ENCODE measurements at regions not wholly inside any gene's neighbourhood (a gene's known extent, or its start where the extent isn't known, plus 50 kb on each side); places are given as distances from the start of the nearest gene placed in this dataset.

DNA sequence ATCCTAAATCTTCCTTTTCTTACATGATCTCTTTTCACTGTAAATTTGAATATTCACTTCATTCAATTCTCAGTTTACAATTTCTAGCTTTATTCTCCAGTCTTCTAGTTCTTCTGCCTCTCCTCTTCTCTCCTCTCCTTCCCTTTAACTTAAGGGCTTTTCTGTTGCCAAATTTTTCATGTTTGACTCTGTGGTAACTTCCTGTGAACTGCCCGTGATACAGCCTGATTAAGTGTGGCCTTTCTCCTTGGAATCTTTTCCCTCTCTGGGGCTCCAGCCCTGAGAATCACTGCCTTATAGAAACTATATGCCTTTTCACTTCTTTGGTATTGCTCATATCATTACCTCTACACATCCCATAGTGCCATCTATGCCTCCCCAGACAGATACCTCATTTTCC is 1923.8 kb upstream of the CELF4 start:
- Mint-ChIP-seq H3K4me3 (no peak overlapping the region), H3K36me3 (ENCODE audit: low read depth) (no peaks in the 10 kb centered on the region), H3K9me3 (peaks cover 3% of the 10 kb centered on the region; the same call in 1 of the 3 replicates), H3K27me3 (ENCODE audit: insufficient read depth, low read depth, poor library complexity) (no peaks in the 10 kb centered on the region), H3K4me1 (peaks cover 7% of the 10 kb centered on the region; the same call in 2 of the 3 replicates), H3K27ac (no peak overlapping the region)
- no peak overlapping the region for H2AFZ ChIP-seq
- H3K9me2 ChIP-seq (ENCODE audit: insufficient read depth): no peaks in the 10 kb centered on the region
- no peak overlapping the region for H3K27ac ChIP-seq (ENCODE audit: low read depth)
- H3K79me2 ChIP-seq (replicated peaks; ENCODE audit: insufficient read depth): no peaks in the 10 kb centered on the region
- H3K27me3 ChIP-seq (ENCODE audit: insufficient read depth): no peaks in the 10 kb centered on the region
- no peak overlapping the region for H3K4me2 ChIP-seq
- no peaks in the 10 kb centered on the region for H3F3A ChIP-seq (replicated peaks; ENCODE audit: low read depth)
- H4K20me1 ChIP-seq (replicated peaks; ENCODE audit: insufficient read depth): no peaks in the 10 kb centered on the region
- TF ChIP-seq, protein P1, sequence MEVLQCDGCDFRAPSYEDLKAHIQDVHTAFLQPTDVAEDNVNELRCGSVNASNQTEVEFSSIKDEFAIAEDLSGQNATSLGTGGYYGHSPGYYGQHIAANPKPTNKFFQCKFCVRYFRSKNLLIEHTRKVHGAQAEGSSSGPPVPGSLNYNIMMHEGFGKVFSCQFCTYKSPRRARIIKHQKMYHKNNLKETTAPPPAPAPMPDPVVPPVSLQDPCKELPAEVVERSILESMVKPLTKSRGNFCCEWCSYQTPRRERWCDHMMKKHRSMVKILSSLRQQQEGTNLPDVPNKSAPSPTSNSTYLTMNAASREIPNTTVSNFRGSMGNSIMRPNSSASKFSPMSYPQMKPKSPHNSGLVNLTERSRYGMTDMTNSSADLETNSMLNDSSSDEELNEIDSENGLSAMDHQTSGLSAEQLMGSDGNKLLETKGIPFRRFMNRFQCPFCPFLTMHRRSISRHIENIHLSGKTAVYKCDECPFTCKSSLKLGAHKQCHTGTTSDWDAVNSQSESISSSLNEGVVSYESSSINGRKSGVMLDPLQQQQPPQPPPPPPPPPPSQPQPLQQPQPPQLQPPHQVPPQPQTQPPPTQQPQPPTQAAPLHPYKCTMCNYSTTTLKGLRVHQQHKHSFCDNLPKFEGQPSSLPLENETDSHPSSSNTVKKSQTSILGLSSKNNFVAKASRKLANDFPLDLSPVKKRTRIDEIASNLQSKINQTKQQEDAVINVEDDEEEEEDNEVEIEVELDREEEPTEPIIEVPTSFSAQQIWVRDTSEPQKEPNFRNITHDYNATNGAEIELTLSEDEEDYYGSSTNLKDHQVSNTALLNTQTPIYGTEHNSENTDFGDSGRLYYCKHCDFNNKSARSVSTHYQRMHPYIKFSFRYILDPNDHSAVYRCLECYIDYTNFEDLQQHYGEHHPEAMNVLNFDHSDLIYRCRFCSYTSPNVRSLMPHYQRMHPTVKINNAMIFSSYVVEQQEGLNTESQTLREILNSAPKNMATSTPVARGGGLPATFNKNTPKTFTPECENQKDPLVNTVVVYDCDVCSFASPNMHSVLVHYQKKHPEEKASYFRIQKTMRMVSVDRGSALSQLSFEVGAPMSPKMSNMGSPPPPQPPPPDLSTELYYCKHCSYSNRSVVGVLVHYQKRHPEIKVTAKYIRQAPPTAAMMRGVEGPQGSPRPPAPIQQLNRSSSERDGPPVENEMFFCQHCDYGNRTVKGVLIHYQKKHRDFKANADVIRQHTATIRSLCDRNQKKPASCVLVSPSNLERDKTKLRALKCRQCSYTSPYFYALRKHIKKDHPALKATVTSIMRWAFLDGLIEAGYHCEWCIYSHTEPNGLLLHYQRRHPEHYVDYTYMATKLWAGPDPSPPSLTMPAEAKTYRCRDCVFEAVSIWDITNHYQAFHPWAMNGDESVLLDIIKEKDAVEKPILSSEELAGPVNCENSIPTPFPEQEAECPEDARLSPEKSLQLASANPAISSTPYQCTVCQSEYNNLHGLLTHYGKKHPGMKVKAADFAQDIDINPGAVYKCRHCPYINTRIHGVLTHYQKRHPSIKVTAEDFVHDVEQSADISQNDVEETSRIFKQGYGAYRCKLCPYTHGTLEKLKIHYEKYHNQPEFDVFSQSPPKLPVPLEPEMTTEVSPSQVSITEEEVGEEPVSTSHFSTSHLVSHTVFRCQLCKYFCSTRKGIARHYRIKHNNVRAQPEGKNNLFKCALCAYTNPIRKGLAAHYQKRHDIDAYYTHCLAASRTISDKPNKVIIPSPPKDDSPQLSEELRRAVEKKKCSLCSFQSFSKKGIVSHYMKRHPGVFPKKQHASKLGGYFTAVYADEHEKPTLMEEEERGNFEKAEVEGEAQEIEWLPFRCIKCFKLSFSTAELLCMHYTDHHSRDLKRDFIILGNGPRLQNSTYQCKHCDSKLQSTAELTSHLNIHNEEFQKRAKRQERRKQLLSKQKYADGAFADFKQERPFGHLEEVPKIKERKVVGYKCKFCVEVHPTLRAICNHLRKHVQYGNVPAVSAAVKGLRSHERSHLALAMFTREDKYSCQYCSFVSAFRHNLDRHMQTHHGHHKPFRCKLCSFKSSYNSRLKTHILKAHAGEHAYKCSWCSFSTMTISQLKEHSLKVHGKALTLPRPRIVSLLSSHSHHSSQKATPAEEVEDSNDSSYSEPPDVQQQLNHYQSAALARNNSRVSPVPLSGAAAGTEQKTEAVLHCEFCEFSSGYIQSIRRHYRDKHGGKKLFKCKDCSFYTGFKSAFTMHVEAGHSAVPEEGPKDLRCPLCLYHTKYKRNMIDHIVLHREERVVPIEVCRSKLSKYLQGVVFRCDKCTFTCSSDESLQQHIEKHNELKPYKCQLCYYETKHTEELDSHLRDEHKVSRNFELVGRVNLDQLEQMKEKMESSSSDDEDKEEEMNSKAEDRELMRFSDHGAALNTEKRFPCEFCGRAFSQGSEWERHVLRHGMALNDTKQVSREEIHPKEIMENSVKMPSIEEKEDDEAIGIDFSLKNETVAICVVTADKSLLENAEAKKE (CRISPR knock-in tag; IDR thresholded peaks at IDR 0.05): no peak
- TF ChIP-seq EZH2 (IDR thresholded peaks at IDR 0.05; ENCODE audit: low read depth, unreplicated experiment) (no peak), ZNF331 (CRISPR knock-in tag; IDR thresholded peaks at IDR 0.05; ENCODE audit: low read depth) (no peak), JUNB (IDR thresholded peaks at IDR 0.05; ENCODE audit: unreplicated experiment) (no peak), STAT1 (IDR thresholded peaks at IDR 0.05; ENCODE audit: unreplicated experiment) (no peak), EZH2phosphoT487 (IDR thresholded peaks at IDR 0.05; ENCODE audit: unreplicated experiment) (no peak), POLR2AphosphoS5 (IDR thresholded peaks at IDR 0.05; ENCODE audit: low read depth) (no peak), ZNF114 (CRISPR knock-in tag; IDR thresholded peaks at IDR 0.05) (no peak), CREB1 (CRISPR knock-in tag; IDR thresholded peaks at IDR 0.05; ENCODE audit: low read depth) (no peak), NANOG (IDR thresholded peaks at IDR 0.05; ENCODE audit: borderline replicate concordance) (no peak)
- TF ChIP-seq, protein P2, sequence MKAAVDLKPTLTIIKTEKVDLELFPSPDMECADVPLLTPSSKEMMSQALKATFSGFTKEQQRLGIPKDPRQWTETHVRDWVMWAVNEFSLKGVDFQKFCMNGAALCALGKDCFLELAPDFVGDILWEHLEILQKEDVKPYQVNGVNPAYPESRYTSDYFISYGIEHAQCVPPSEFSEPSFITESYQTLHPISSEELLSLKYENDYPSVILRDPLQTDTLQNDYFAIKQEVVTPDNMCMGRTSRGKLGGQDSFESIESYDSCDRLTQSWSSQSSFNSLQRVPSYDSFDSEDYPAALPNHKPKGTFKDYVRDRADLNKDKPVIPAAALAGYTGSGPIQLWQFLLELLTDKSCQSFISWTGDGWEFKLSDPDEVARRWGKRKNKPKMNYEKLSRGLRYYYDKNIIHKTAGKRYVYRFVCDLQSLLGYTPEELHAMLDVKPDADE (IDR thresholded peaks at IDR 0.05): no peak
- TF ChIP-seq, protein P3, sequence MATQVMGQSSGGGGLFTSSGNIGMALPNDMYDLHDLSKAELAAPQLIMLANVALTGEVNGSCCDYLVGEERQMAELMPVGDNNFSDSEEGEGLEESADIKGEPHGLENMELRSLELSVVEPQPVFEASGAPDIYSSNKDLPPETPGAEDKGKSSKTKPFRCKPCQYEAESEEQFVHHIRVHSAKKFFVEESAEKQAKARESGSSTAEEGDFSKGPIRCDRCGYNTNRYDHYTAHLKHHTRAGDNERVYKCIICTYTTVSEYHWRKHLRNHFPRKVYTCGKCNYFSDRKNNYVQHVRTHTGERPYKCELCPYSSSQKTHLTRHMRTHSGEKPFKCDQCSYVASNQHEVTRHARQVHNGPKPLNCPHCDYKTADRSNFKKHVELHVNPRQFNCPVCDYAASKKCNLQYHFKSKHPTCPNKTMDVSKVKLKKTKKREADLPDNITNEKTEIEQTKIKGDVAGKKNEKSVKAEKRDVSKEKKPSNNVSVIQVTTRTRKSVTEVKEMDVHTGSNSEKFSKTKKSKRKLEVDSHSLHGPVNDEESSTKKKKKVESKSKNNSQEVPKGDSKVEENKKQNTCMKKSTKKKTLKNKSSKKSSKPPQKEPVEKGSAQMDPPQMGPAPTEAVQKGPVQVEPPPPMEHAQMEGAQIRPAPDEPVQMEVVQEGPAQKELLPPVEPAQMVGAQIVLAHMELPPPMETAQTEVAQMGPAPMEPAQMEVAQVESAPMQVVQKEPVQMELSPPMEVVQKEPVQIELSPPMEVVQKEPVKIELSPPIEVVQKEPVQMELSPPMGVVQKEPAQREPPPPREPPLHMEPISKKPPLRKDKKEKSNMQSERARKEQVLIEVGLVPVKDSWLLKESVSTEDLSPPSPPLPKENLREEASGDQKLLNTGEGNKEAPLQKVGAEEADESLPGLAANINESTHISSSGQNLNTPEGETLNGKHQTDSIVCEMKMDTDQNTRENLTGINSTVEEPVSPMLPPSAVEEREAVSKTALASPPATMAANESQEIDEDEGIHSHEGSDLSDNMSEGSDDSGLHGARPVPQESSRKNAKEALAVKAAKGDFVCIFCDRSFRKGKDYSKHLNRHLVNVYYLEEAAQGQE (IDR thresholded peaks at IDR 0.05; ENCODE audit: unreplicated experiment): no peak
- TF ChIP-seq, protein P4, sequence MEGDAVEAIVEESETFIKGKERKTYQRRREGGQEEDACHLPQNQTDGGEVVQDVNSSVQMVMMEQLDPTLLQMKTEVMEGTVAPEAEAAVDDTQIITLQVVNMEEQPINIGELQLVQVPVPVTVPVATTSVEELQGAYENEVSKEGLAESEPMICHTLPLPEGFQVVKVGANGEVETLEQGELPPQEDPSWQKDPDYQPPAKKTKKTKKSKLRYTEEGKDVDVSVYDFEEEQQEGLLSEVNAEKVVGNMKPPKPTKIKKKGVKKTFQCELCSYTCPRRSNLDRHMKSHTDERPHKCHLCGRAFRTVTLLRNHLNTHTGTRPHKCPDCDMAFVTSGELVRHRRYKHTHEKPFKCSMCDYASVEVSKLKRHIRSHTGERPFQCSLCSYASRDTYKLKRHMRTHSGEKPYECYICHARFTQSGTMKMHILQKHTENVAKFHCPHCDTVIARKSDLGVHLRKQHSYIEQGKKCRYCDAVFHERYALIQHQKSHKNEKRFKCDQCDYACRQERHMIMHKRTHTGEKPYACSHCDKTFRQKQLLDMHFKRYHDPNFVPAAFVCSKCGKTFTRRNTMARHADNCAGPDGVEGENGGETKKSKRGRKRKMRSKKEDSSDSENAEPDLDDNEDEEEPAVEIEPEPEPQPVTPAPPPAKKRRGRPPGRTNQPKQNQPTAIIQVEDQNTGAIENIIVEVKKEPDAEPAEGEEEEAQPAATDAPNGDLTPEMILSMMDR (conservative IDR thresholded peaks at IDR 0.05; ENCODE audit: low read depth in 2 of 2): no peak
- H3K36me3 ChIP-seq (ENCODE audit: insufficient read depth): no peaks in the 10 kb centered on the region
- DNase-seq (ENCODE audit: low spot score) (no peak), ATAC-seq (no peak)
- peaks cover 4% of the 10 kb centered on the region for H3K4me1 ChIP-seq (ENCODE audit: insufficient read depth)
- H3K4me3 ChIP-seq: no peak overlapping the region

All from GM23338 (cell line).